ENCODE measurements at regions not wholly inside any gene's neighbourhood (a gene's known extent, or its start where the extent isn't known, plus 50 kb on each side); places are given as distances from the start of the nearest gene placed in this dataset.

DNA sequence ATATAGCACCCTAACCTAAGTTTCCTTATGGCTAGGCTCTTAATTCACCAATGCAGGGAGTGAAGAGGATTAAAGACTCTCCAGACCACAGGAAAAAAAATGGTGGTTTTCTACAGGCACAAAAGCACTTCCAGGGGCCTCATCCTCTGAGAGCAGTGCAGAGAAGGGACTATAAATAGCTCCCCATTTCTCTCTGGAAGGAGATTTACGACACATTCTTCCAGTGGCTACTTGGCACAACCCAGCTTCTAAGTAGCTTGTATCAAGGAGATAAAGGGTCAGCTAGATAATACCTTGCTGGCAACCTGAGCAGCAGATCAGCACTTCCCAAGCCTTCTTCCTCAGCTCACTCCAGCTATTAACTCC is 73.5 kb downstream of the CRPPA start:
- TF ChIP-seq, protein P1, sequence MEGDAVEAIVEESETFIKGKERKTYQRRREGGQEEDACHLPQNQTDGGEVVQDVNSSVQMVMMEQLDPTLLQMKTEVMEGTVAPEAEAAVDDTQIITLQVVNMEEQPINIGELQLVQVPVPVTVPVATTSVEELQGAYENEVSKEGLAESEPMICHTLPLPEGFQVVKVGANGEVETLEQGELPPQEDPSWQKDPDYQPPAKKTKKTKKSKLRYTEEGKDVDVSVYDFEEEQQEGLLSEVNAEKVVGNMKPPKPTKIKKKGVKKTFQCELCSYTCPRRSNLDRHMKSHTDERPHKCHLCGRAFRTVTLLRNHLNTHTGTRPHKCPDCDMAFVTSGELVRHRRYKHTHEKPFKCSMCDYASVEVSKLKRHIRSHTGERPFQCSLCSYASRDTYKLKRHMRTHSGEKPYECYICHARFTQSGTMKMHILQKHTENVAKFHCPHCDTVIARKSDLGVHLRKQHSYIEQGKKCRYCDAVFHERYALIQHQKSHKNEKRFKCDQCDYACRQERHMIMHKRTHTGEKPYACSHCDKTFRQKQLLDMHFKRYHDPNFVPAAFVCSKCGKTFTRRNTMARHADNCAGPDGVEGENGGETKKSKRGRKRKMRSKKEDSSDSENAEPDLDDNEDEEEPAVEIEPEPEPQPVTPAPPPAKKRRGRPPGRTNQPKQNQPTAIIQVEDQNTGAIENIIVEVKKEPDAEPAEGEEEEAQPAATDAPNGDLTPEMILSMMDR (IDR thresholded peaks at IDR 0.05; ENCODE audit: insufficient read depth, low read depth, low read length) = no peak
- peak; percentile 26 for DNase-seq (ENCODE audit: low read depth)

DNA sequence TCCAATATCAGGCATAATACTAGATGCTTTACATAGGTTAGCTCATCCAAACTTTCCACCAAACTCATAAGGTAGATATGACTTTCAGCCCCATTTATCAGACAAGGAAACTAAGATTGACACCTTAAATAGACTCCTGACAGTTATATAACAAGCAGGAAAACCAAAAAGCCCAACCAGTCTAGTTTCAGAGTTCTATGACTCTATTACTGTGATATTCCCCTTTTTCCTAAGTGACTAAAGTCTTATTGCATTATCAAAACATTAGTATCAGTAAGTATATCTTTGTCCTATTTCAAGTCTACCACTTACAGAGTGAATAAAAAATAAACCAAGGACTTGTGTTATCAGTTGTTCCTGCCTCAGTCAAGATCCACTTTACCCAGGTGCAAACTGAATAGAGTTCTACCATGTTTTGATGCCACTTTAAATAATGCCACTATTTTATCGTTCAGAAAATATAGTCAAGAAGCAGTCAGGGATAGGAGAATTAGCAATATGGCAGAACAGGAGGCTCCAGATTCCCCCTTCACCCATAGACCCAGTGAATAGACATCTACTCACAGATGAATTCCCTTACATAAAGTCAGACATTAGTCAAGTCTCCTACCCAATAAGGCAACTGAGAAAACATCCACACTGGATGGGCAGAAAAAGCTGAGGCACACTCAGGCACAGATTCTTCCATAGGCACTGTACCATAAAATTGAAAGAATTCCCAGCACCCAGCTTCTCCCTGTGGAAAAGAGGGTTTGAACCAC is 74.1 kb downstream of the CRPPA start:
- TF ChIP-seq, protein P1 (IDR thresholded peaks at IDR 0.05; ENCODE audit: insufficient read depth, low read depth, low read length) = no peak
- no peak overlapping the region for H3K4me3 ChIP-seq (ENCODE audit: low read depth, low read length)
- DNase-seq (ENCODE audit: low read depth) = no peak

More for the DNA sequence above, 73.5 kb downstream of the CRPPA start:
- H3K4me3 ChIP-seq (ENCODE audit: low read depth, low read length) = no peak overlapping the region

DNA sequence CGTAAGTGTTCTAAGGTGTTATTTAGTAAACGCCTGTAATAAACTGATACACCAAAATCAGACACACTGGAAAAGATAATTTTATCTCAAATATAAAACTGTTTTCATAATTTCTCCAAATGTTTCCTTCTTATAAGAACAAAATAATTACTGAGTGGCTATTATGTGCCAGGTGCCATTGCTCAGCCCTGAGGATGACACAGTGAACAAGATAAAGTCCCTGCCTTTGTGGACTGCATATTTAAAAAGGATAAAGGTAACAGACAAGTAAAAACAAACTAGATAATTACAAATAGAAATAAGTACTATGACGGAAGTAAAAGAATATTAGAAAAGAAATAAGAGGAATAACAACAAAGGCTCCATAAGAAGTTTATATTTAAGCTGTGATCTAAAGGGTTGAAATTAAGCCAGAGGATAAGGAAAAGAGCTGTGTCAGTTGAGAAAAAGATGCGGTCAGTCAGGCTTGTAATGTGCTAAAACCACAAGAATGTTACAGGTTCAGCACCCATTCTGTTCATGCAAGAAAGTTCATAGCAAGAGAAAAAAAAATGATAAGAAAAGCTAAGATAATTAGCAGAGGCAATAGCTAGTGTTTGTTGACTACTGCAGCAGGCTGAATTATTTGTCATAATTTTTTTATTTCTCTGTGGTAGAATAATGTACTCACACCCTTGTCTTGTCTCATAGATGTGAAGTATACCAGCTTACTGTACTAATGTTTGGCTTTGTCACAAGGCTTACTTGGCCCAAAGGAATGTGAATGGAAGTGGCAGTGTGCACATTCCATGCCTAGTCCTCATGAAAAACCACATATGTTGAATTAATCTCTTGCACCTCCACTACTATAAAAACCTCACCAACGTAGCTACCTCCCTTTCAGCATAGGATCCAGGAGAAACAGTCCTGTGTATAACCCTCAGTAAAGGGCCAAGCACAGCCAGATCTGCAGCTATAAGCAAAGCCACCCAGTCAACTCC is 75.1 kb downstream of the CRPPA start:
- TF ChIP-seq, protein P1 (IDR thresholded peaks at IDR 0.05; ENCODE audit: insufficient read depth, low read depth, low read length) = no peak
- DNase-seq (ENCODE audit: low read depth) = peak; percentile 69
- no peak overlapping the region for H3K4me3 ChIP-seq (ENCODE audit: low read depth, low read length)

DNA sequence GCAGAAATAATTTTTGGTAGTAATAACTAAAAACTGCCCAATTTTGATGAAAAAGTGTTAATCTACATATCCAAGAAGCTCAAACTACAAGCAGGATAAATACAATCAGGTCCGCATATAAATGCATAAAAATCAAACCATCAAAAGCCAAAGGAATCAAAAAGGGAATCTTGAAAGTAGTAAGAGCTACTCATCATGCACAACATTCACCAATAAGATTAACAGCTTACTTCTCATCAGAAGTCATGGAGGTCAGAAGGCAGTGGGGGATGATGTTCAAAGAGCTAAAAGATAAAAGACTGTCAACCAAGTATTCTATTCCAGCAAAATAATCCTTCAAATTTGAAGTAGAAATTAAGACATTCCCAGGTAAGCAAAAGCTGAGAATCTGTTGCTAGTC is 76.4 kb downstream of the CRPPA start:
- DNase-seq (ENCODE audit: low read depth) = no peak
- H3K4me3 ChIP-seq (ENCODE audit: low read depth, low read length) = no peak overlapping the region
- TF ChIP-seq, protein P1 (IDR thresholded peaks at IDR 0.05; ENCODE audit: insufficient read depth, low read depth, low read length) = no peak

GRCh38 chr7:16343612-16344011 is 77.7 kb downstream of the CRPPA start:
- TF ChIP-seq, protein P1 (IDR thresholded peaks at IDR 0.05; ENCODE audit: insufficient read depth, low read depth, low read length) = no peak
- DNase-seq (ENCODE audit: low read depth) = no peak
- no peak overlapping the region for H3K4me3 ChIP-seq (ENCODE audit: low read depth, low read length)

GRCh38 chr7:16338065-16338464 is 83.3 kb downstream of the CRPPA start:
- H3K4me3 ChIP-seq (ENCODE audit: low read depth, low read length) = no peak overlapping the region
- TF ChIP-seq, protein P1 (IDR thresholded peaks at IDR 0.05; ENCODE audit: insufficient read depth, low read depth, low read length) = no peak
- no peak for DNase-seq (ENCODE audit: low read depth)

Measured in fibroblast of villous mesenchyme (primary cell).